Left ventricle myocardium superior (tissue), 1 donor: ENCODE measurements at regions not wholly inside any gene's neighbourhood (a gene's known extent, or its start where the extent isn't known, plus 50 kb on each side); places are given as distances from the start of the nearest gene placed in this dataset.

Source experiments
- ATAC-seq: fragments of 200-7000 bp; cut with Tn5 transposase; one replicate; pipeline ENCODE4 v1.9.1; 2020; ENCODE audit warnings: mild to moderate bottlenecking, moderate library complexity
- DNase-seq: peaks from one replicate; pipeline ENCODE4 v3.0.0-alpha.2; 2020
- intact Hi-C: fragments of 100-400 bp; cut with micrococcal nuclease; formaldehyde crosslinking; loops from one replicate; pipeline ENCODE4 v1.11.0; 2022
- donor health status: DM: no; HTN: yes; CAD: no; lungs with severe emphysema.

DNA sequence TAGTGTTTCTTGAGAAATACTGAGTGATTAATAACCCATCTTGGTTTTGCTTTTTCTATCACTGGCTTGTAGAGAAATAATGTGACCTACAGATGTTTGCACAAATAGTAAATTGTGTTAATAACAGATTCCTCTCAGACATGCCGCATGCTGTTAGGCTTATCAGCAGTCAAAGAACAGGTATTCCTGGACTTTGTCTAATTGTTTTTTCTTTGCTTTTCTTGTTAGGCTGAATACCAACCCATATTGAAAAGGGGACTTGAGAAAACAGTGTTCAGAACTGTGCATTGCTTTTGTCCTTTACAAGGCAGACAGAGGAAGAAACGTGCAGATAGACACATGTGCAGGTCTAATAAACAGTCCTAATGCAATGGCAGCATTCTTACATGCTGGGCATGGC is 51.0 kb upstream of the RARB start:
- ATAC-seq = no peak
- intact Hi-C loops = no loop called here
- DNase-seq = no peak
